Breast epithelium (tissue), 3 donors: ENCODE measurements at regions not wholly inside any gene's neighbourhood (a gene's known extent, or its start where the extent isn't known, plus 50 kb on each side); places are given as distances from the start of the nearest gene placed in this dataset.

Experiments used
- POLR2A ChIP-seq: fragments of 450-650 bp; IDR thresholded peaks from one replicate; pipeline ENCODE4 v1.6.1; 2016; ENCODE audit warnings: antibody characterized with exemption, mild to moderate bottlenecking, moderate library complexity
- TF ChIP-seq, protein P1 (sequence below), 3 donors: fragments of 450-650 bp; IDR thresholded peaks; one replicate each; pipeline ENCODE4 v1.5.1; 2016 to 2017; ENCODE audit warnings: antibody characterized with exemption in 3 of 3, mild to moderate bottlenecking in 3 of 3, moderate library complexity in 3 of 3

DNA sequence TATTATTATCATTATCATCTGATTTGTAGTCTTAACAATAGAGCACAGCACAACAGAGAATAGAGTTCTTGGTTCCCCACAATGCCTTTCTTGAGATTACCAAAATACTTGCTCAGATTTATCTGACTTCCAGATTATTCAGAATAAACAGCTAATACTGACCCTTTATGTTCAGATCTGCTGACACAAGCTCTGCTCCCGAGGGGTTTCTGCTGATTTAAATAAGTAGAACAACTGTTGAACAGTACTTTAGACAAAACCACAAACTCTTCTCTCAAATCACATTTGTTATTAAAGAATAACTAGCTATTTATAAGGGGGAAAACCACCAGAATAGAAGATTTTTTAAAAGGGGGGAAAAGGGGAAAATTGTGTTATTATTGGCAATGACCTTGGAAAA, 380.2 kb upstream of the ATP11B start:
- TF ChIP-seq, protein P1, sequence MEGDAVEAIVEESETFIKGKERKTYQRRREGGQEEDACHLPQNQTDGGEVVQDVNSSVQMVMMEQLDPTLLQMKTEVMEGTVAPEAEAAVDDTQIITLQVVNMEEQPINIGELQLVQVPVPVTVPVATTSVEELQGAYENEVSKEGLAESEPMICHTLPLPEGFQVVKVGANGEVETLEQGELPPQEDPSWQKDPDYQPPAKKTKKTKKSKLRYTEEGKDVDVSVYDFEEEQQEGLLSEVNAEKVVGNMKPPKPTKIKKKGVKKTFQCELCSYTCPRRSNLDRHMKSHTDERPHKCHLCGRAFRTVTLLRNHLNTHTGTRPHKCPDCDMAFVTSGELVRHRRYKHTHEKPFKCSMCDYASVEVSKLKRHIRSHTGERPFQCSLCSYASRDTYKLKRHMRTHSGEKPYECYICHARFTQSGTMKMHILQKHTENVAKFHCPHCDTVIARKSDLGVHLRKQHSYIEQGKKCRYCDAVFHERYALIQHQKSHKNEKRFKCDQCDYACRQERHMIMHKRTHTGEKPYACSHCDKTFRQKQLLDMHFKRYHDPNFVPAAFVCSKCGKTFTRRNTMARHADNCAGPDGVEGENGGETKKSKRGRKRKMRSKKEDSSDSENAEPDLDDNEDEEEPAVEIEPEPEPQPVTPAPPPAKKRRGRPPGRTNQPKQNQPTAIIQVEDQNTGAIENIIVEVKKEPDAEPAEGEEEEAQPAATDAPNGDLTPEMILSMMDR (IDR thresholded peaks at IDR 0.05) = no peak
- TF ChIP-seq POLR2A = no peak
